B cell (primary cell): ENCODE measurements at regions not wholly inside any gene's neighbourhood (a gene's known extent, or its start where the extent isn't known, plus 50 kb on each side); places are given as distances from the start of the nearest gene placed in this dataset.

Experiments
- EZH2 ChIP-seq: IDR thresholded peaks from 2 replicates; pipeline ENCODE4 v1.6.1; 2012; ENCODE audit warnings: borderline replicate concordance, low read depth, mild to moderate bottlenecking, moderate library complexity, low read length; ENCODE audit not compliant: insufficient read depth, poor library complexity, severe bottlenecking
- TF ChIP-seq, protein P1 (sequence below): fragments of 200-600 bp; IDR thresholded peaks from one replicate; pipeline ENCODE4 v1.8.0; 2022; ENCODE audit warnings: antibody characterized with exemption, mild to moderate bottlenecking

DNA sequence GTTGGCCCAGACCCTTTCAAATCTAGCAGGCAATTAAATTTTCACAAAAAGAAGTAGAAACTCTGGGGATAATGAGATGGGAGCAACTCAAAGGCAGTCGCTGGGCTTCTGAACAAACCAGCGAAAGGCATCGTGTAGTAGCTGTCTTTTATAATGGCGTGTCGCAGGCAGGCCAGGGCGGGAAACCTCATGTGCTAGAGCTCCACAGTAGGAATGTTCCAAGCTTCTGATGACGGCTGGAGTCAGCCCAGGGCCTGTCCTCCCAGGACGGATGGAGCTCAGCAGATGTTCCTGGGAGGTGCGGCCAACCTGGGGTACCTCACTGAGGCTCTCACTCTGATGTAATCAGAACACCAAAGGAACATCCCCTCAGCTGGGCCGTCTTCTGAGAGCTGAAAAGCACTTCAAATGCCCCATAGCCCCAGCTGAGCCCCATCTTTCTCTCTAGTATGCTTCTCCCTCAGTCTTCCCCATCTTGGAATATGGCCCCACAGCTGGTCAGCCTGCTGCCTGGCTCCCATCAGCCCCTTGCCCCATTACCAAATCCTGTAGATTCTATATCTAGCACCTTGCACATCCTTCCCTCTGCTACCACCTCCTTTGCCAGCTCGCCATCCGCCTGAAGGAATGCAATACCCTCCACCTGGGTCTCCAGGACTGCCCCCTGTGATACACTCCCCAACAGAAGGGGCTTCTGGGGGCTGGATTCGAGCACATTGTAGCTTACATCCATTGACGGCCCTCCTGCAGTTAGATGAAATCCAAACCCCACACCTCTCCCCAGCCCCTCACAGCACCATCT lies 54.9 kb upstream of the ATP2B2 start:
- TF ChIP-seq, protein P1, sequence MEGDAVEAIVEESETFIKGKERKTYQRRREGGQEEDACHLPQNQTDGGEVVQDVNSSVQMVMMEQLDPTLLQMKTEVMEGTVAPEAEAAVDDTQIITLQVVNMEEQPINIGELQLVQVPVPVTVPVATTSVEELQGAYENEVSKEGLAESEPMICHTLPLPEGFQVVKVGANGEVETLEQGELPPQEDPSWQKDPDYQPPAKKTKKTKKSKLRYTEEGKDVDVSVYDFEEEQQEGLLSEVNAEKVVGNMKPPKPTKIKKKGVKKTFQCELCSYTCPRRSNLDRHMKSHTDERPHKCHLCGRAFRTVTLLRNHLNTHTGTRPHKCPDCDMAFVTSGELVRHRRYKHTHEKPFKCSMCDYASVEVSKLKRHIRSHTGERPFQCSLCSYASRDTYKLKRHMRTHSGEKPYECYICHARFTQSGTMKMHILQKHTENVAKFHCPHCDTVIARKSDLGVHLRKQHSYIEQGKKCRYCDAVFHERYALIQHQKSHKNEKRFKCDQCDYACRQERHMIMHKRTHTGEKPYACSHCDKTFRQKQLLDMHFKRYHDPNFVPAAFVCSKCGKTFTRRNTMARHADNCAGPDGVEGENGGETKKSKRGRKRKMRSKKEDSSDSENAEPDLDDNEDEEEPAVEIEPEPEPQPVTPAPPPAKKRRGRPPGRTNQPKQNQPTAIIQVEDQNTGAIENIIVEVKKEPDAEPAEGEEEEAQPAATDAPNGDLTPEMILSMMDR = no peak
- TF ChIP-seq EZH2 = no peak
